ENCODE measurements at regions not wholly inside any gene's neighbourhood (a gene's known extent, or its start where the extent isn't known, plus 50 kb on each side); places are given as distances from the start of the nearest gene placed in this dataset.
A peak's percentile ranks its signal among the peaks of the same experiment; 100 is the strongest.

DNA sequence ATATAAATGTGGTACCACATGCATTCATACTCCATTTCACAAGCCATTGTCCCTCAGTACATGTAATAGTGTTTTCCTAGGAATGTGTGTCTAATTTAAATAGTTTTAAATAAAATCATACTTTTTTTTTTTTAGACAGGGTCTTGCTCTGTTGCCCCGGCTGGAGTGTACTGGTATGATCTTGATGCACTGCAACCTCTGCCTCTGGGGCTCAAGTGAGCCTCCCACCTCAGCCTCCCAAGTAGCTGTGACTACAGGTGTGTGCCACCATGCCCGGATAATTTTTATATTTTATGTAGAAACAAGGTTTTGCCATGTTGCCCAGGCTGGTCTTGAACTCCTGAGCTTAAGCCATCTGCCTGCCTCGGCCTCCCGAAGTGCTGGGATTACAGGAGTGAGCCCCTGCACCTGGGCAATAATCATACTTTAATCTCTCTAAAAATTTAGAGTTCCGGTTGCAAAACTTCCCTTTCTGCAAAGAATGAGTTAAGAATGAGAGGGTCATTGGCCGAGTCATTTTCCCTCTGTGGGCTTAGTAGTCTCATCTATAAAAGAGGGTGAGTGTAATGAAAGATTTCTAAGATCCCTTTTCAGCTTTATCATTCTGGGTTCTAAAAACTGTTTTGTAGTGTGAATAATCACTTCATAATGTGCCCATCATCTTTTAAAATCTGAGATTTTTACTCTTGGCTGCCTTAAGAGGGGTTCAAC lies 116.0 kb upstream of the PELI1 start:
- H3K36me3 ChIP-seq (ENCODE audit: low read depth, missing control alignments): no peaks in the 10 kb centered on the region
- H3K4me3 ChIP-seq: no peak overlapping the region
- intact Hi-C loops (cut with DNase I; ENCODE audit: low total_unique reads): no loop called here
- DNase-seq: no peak
- TF ChIP-seq CTCF (IDR thresholded peaks at IDR 0.05): no peak
- H3K27ac ChIP-seq: peak overlapping the region; percentile 38 to 45
- 92 to 93% methylated on average over 6 of the region's 6 CpGs for WGBS, 2 donors
- no peaks in the 10 kb centered on the region for H3K27me3 ChIP-seq
- H3K9me3 ChIP-seq: no peaks in the 10 kb centered on the region
- peaks cover 14% of the 10 kb centered on the region for H3K4me1 ChIP-seq

- H3K27me3 ChIP-seq: no peaks in the 10 kb centered on the region
- H3K36me3 ChIP-seq (ENCODE audit: low read depth, missing control alignments): no peaks in the 10 kb centered on the region
- 55 to 71% methylated on average over 9 of the region's 9 CpGs for WGBS, 2 donors
- peak; percentile 39 for DNase-seq
- intact Hi-C loops (cut with DNase I; ENCODE audit: low total_unique reads): no loop called here
- no peak overlapping the region for H3K4me3 ChIP-seq
- H3K9me3 ChIP-seq: no peaks in the 10 kb centered on the region
- peak overlapping the region; percentile 41 to 45 for H3K27ac ChIP-seq
- TF ChIP-seq CTCF (IDR thresholded peaks at IDR 0.05): no peak
- no peak for TF ChIP-seq POLR2A (IDR thresholded peaks at IDR 0.05)
- H3K4me1 ChIP-seq: peaks cover 14% of the 10 kb centered on the region
These were observed 116.6 kb upstream of the PELI1 start for GRCh38 chr2:64260817-64261216.

DNA sequence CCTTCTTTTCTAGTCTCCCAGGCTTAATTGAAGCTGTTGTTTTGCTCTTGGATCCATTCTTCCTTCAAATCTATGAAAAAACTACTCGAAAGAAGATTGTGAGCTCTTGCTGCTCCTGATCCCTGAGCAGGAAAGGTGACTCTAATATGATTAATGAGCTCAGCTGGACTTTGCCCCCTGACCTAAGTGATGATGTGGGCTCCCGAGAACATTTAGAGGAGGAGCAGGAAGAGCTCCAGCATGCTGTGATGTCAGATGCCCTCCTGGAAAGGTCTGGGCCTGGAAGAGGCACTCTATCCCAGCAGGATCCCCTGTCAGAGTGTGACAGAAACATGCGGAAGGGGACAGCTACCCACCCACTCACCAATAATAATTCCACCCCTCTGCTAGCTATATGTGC lies 117.9 kb upstream of the PELI1 start:
- Histone ChIP-seq H3K27ac (peak overlapping the region in 1 of 2 donors; percentile 41), H3K4me1 (peaks cover 14% of the 10 kb centered on the region), H3K36me3 (ENCODE audit: low read depth, missing control alignments) (no peaks in the 10 kb centered on the region), H3K27me3 (no peaks in the 10 kb centered on the region), H3K9me3 (no peaks in the 10 kb centered on the region), H3K4me3 (no peak overlapping the region)
- 83 to 87% methylated on average over 3 of the region's 3 CpGs for WGBS, 2 donors
- TF ChIP-seq CTCF (IDR thresholded peaks at IDR 0.05): no peak
- no peak for TF ChIP-seq POLR2A (IDR thresholded peaks at IDR 0.05)
- intact Hi-C loops (cut with DNase I; ENCODE audit: low total_unique reads): no loop called here
- DNase-seq: no peak

DNA sequence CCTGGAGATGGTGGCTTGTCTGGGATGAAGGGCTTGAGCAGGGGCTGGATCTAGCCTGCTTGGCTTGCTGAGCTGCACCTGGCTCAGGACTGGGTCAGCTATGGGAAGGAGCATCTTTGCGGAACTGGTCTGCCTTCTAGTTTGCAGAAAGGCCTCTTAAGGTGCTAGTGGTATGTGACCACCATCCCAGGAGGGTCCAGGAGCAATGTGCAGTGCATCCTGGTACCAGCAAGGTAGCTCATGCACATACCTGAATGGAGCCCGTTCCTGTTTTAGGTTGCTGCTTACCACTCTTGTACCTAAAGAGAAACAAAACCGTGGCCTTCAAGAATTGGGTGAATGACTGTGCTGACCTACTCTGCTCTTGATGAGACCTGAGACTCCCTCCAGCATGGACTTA lies 118.6 kb upstream of the PELI1 start:
- DNase-seq: no peak
- intact Hi-C loops (cut with DNase I; ENCODE audit: low total_unique reads): no loop called here
- H3K27ac ChIP-seq: no peak overlapping the region
- H3K4me1 ChIP-seq: peaks cover 14% of the 10 kb centered on the region
- H3K4me3 ChIP-seq: no peak overlapping the region
- WGBS, 2 donors: 89 to 96% methylated on average over 3 of the region's 3 CpGs
- H3K27me3 ChIP-seq: no peaks in the 10 kb centered on the region
- H3K9me3 ChIP-seq: no peaks in the 10 kb centered on the region
- no peak for TF ChIP-seq CTCF (IDR thresholded peaks at IDR 0.05)
- no peak for TF ChIP-seq POLR2A (IDR thresholded peaks at IDR 0.05)
- H3K36me3 ChIP-seq (ENCODE audit: low read depth, missing control alignments): no peaks in the 10 kb centered on the region

DNA sequence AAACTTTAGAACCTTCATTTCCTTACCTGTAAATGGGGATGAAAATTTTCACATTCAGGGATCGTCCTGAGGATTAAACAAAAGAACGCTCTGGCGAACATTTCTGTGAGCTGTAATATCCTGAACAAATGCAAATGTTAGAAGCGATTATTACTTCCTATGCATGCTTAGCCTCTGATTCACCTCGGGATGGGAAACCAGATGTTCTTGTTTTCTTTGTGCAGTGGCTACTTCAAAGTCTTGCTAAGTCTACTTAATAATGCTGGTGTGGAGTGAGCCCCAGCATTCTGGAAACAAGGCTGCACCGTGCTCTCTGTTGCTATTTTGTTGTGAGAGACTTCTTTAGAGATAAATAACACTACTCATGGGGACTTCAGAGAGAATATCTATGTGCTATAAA lies 119.1 kb upstream of the PELI1 start:
- Histone ChIP-seq H3K4me1 (peaks cover 12% of the 10 kb centered on the region), H3K36me3 (ENCODE audit: low read depth, missing control alignments) (no peaks in the 10 kb centered on the region), H3K27me3 (no peaks in the 10 kb centered on the region), H3K27ac (no peak overlapping the region), H3K9me3 (no peaks in the 10 kb centered on the region), H3K4me3 (no peak overlapping the region)
- WGBS, 2 donors: 64 to 67% methylated on average over 6 of the region's 6 CpGs
- no peak for TF ChIP-seq CTCF (IDR thresholded peaks at IDR 0.05)
- no peak for TF ChIP-seq POLR2A (IDR thresholded peaks at IDR 0.05)
- intact Hi-C loops (cut with DNase I; ENCODE audit: low total_unique reads): no loop called here
- no peak for DNase-seq
